NT2/D1 (cell line): ENCODE measurements at regions not wholly inside any gene's neighbourhood (a gene's known extent, or its start where the extent isn't known, plus 50 kb on each side); places are given as distances from the start of the nearest gene placed in this dataset.

Experiments
- SUZ12 ChIP-seq: IDR thresholded peaks from 2 replicates; pipeline ENCODE4 v1.6.1; 2011; ENCODE audit not compliant: insufficient read length, insufficient read depth; ENCODE audit errors: extremely low read depth
- ZNF274 ChIP-seq: IDR thresholded peaks from 2 replicates; pipeline ENCODE4 v1.6.1; 2011; ENCODE audit warnings: mild to moderate bottlenecking, low read depth, low read length

GRCh38 chr2:34266908-34267697 is 668.0 kb upstream of the FAM98A start:
- TF ChIP-seq SUZ12 (no peak), ZNF274 (no peak)
